Activated CD4-positive, alpha-beta T cell treated with anti-CD3 and anti-CD28 coated beads, Interleukin-2, amount 50 U/mL, for 24 hours (primary cell): ENCODE measurements at regions not wholly inside any gene's neighbourhood (a gene's known extent, or its start where the extent isn't known, plus 50 kb on each side); places are given as distances from the start of the nearest gene placed in this dataset.

Source experiments
- DNase-seq, 2 donors: peaks; one replicate each; pipeline ENCODE4 v3.0.0-alpha.2; 2020; ENCODE audit warnings: low read depth in 1 of 2, low spot score in 1 of 2

DNA sequence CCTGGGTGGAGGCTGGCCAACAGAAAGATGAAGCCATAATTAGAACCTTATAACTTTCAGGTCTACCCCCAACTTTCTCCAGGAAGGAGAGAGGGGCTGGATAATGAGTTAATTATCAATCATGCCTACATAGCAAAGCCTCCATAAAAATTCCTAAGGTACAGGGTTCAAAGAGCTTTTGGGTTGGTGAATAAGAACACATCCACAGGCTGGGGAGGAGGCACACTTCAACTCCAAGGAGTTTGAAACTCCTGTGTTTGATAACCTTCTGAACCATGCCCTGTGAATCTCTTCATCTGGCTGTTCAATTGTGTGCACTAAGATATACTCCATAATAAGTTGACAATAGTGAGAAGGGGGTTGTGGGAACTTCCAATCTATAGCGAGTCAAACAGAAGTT, 552.3 kb downstream of the TDRD15 start:
- no peak for DNase-seq

DNA sequence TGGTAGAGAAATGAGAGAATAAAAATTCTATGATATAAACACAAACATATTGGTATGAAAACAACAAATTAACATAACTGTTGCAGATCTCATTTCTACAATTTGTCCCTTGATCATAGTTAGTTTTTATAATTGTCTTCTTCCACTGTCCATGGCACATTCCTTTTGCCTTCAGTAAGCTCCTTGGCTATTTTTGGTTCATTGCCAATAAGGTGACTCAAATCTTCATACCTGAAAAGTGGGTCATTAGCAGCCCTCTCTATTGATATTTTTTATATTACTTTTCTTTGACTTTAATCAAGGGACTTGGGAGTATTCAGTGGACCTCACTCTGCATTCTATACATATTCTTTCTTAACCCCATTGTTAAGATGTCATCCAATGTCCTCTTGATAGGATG, 552.9 kb downstream of the TDRD15 start:
- DNase-seq, result no peak

DNA sequence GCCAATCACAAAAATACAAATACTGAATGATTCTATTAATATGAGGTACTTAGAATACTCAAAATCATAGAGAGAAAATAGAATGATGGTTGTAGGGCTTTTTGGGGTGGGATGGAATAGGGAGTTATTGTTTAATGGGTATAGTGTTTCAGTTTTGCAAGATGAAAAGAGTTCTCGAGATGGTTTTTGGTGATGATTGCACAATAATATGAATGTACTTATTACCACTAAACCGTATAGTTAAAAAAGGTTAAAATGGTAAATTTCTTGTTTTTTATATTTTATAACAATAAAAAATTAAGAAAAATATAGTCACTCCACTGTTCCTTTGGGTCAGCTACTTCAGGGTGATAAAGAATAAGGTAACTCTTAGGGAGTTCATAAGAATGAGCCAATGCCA, 560.1 kb downstream of the TDRD15 start:
- no peak for DNase-seq

DNA sequence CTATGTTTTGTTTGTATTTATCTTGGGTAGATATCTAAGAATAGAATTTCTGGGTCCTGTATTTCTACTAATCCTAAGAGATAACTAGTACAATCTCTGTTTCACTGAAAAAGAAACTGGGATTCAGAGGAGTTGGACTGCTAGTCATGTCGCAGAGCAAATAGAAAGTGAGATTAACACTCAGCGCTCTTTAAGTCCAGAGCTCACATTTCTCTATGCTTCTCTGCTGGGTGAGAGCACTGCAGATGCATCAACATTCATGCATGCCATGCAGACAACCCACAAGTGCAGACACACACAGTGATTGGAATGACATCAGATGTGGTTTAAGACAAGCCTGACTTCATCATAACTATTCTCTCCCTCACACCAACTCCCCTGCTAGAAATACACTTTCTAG, 563.8 kb downstream of the TDRD15 start:
- no peak for DNase-seq

DNA sequence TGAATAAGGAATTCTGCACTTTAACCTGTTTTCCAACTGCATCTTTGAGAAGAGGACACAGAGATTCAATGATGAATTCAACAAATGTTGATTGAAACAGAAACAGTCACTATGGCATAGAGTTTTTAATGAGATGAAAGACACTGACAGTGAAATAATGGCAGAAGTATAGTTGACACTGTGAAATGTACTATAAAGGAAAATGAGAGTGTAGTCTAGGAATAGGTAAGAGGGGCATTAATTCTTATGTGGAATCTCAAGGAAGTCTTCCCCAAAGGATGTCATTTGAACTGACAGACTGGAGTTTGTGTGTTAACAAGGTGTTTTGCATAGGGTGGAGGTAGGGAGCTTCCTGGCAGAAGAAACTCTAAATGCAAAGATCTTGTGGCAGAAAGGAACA, 566.2 kb downstream of the TDRD15 start:
- no peak for DNase-seq

DNA sequence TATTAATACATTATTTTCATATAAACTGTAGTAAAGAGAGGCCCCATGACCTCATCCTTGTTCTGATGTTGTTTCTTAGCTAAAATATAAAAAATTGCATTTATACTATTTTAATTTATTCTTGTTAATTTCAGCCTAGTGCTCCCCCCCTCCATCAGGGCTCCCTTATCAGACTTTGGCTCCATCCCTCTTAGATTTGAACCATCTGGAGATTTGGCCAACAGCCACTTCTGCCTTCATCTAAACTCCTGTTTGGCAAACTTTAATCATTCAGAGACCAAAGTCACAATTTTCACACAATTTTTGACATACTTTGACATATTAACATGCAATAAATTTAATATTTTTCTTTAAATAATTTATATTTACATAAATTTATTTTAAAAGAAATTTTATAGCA, 569.3 kb downstream of the TDRD15 start:
- no peak for DNase-seq

DNA sequence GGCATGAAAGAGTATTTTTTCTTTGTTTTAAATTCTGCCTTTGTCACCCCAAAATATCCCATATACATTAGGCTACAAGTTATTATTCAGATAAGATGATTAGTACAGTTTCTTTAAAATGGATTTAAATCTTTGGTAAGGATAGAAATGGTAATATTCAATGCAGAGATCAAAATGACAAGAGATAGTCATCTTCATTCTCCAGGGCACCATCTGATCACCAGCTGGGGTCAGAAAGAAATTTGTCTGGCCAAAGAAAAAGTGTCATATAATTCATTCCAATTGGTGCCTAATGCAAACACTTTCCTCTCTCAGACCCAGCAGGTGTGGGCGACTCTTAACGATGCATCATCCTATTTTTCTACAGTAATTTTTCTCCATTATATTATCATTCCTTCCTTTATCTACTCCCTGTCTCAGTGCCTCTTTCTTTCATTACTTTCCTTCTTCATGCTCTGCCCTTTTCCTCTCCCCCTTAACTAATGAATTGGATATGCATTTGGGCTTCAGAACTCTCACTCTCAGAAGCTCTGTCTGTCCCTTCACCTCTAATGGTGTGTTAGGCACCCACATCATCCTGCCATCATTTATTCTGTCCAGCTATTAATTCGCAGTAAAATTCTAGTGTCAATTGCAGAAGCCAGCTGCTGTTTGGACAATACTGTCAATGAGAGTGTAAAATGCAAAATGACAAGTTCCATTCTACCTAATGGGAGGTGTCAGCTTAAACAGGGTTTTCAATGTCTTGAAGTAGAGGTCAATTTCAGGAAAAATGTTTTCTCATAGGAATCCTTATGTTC, 570.5 kb downstream of the TDRD15 start:
- no peak for DNase-seq

DNA sequence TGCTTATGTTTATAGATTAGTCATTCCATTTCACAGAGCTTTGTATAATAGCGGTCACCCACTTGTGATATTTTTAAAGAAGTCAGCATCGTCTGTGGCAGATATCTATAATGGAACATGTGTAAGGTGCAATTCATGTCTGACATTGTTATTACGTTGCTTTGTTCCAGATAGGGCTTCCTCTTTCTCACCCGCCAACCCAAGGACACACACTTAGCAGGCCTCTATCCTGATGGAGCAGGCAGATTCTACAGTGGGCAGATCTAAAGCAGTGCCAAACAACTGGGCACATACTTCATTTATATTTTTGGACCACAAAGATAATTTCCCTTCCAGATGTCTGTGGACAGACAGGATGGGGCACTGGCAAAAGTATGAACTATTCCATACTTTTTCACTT, 573.1 kb downstream of the TDRD15 start:
- no peak for DNase-seq

DNA sequence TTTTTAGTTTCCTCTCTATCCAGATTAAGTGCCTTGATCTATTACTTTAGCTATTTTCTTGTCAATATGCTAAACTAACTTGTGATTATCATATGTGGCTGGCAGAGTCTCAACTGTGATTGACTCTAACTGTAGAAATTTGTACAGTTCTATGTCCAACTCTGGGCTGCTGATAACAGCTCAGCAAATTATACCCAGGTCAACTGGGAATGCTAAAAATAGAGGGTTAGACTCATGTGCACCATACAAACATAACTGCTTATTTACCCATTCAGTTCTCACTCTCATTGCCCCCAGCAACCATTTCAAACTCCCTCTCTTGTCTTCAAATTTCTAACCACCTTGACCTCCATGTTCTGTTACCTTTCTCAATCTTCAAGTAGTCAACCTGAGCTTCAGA, 576.9 kb downstream of the TDRD15 start:
- DNase-seq, result no peak

DNA sequence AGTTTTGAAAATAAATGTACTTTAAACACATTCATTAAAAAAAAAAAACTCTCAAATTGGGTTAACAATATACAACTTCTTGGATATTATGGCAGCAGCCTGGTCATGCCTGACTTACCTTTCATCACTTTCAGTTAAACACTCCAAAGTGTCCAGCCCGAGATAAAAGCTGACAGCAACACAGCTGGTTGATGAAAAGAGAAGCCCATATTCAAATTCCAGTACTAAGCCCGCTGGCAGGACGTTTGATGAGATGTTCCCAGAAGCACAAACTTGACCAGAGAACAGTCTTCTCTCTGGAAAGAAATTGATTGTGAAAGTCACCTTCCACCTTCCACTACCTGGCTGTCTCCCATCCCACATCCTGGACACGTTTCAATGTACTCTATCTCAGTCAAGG, 586.3 kb downstream of the TDRD15 start:
- no peak for DNase-seq

DNA sequence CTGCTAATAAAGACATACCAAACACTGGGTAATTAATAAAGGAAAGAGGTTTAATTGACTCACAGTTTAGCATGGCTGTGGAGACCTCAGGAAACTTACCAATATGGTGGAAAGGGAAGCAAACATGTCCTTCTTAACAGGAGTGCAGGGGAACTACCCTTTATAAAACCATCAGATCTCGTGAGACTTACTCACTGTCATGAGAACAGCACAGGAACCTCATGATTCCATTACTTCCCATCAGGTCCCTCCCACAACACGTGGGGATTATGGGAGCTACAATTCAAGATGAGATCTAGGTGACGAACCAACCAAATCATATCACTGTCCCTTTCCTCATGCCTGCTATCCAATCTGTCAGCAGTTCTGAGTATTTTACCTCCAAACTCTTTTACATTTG, 586.7 kb downstream of the TDRD15 start:
- no peak for DNase-seq

DNA sequence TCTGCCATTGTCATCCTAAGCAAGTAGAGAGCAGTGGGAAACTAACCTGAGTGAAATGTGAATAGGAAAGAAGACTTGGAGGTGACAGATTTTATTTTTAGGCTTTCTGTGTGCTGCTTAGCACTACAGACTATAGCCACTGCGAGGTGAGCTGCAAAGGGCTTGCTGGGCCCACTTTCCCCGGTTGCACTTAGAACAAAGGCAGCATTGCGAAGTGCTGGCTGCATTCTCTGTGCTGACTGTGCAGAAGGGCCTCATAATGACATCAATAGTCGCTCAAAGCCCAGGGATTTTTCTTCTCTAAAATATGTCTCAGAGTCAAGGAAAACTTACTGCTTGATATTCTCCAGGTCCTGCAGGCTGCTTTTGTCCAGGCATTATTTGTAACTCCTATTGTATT, 592.1 kb downstream of the TDRD15 start:
- DNase-seq, result no peak

DNA sequence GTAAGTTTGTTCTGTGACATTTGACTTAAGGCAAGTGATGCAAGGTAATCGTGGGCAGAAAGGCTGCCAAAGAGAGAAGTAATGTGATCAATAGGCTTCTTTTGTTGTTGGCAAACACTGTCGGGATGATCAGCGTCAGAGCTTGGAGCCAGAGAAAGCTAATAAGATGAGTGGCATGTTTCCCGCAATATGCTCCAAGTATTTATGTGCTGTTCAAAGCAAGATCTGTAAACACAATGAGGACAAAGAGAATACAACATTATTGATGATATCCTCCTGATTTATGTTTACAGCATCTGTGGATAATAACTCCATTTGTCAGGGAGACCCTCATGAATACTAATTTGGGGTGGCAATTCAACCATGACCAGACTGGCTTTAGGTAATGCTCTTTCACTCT, 603.3 kb downstream of the TDRD15 start:
- no peak for DNase-seq

DNA sequence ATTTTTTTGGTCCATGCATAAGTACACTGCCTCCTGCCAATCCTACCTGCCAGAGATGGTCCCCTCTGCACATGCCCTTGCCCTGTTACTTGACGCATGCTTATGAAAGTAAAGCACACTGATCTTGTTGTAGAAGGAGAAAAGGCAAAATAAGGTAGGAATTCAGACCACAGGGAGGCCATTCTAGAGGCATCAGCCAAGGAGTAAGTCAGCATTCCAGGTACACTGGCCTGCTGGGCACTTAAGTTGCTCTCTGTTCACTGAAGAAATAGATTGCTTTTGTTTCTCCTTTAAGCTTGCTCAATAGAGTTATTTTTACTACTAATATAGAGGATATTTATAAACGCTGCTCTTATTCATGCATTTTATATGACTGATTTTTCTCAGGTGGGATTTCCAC, 604.4 kb downstream of the TDRD15 start:
- no peak for DNase-seq

DNA sequence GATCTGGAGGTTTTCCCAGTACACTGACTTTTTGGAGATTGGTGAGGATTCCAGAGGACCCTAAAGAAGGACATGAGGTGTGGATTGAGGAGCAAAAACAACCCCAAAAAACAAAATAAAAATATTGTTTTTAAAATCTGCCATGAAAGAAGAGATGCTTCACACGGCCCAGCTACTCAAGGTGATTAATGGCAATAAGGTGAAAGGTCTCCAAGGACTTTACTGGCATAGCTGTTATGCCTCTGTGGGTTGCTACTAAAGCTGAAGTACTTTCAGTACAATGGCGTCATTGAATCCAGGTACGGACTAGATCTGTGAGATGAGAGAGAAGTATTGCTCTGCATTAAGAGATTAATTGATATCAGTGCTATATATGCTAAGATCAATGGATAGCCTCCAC, 606.4 kb downstream of the TDRD15 start:
- DNase-seq, result no peak

DNA sequence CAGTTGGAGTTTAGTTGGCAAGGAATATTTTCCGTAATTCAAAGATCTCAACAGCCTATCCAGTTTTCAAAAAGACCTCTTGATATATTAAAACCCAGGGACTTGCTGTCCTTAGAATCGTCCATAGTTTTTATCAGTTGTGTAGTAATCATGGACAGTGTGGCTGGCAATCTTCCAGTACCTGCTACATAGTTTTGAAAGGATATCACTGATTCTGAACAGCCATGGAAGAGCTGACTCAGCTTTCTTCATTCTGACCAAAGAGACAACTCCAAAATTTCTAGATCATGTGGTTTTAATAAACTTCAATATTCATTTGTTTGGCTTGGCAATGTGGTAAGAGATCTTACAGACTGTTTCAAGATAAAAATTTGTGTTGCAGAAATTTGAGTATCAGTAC, 616.7 kb downstream of the TDRD15 start:
- no peak for DNase-seq

DNA sequence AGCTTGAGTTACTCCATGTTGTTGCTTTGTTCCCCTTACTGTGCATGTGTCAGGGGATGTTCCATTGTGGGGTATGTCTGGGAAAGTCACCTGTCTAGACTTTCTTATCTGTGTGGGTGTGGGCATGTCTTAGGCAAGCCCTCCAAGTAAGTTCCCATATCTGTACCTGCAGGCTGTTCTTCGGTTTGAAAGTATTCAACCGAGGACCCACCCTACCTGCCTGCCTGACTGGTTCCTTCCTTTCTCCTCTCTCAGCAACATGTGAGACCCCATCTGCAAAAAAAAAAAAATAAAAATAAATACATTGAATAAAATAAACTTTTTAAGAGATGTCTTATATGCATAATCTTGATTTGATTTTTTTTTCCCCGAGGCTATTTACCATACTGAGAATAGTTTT, 622.7 kb downstream of the TDRD15 start:
- no peak for DNase-seq

DNA sequence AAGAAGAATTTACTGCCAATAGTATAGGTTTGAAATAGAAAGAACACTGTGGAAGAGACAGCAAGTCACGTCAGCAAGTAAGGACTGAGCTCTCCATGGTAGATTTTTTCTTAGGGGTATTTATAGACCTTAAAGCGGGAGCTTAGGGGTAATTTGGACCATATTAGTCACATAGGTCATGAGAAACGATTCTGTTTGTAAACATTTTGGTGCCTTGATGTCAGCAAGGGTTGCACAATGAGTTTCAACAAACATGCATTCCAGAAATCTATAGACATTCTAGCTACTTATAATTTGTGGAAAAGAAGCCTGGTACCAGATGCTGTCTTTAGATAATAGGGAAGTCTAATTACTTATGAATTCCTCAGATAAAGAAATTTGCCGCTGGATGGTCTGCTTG, 624.7 kb downstream of the TDRD15 start:
- no peak for DNase-seq

DNA sequence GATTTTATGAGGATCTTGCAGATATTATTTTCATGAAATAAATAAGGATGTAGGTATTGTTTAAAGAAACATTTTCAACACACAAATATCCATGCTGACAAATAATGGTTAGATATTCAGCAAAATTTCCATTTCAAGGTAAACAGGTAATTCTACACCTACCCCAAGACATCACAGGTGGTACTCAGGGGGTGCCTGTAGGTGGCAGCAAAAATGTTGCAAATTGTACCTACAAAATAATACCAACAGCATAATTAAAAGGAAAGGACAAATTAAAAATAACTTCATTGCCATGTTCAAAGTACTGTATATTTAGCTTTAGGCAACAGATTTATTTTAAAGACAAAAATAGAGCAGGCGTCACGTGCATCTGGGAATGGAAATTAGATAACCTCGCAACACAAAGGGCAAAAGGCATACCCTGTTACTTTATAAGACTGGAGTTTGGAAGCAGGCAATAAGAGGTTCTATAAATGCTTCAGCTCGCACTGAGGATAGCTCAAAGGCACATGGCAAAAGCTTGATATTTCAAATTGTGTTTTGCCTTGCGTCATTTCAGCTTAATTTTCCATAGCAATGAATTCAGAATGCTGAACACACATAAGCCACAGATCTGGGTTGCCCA, 630.5 kb downstream of the TDRD15 start:
- no peak for DNase-seq

DNA sequence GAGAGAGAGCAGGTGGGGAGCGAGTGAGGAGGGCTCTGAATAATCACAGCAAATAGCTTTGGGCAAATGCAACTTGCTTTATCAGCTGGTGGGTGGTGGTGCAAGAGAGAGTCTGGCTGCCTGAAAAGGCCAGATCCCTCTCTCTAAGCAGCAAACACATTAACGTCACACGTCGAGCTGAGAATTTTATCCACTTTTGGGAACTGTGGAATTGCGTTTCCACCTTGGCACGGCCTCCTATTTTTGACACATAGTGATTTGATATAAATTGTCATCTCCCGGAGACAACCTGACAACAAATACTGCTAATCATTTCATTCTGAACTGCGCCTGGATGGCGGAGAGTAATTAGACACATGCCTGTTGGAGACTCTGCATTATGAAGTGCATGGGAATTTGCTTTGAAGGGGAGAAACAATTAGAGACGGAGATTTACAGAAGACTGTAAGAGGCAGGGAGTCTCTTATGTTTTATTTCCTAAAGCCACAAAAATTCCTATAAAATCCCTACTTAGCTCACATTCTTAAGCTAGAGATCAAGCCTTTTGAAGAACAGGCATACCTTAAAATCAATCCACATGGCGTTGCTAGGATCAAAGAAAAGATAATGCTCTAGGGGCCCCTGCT, 634.1 kb downstream of the TDRD15 start:
- DNase-seq, result no peak

DNA sequence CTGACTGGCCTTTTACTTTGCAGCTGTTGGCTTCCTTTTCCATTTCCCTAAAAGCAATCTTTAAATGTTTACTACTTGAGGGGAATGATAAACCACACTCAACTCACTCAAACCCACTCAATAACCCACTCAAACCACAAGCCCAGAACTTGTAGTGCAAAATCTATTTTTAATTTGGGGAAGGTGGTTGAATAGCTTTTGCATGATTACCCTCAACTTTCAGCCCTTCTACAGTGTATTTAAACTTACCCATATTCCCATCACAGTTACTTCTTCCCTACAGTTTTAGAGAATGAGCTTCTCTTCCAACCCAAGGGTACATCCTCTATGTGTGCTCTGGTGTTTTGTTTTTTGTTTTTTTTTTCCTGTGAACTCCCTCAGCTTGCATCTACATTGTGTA, 636.1 kb downstream of the TDRD15 start:
- no peak for DNase-seq

DNA sequence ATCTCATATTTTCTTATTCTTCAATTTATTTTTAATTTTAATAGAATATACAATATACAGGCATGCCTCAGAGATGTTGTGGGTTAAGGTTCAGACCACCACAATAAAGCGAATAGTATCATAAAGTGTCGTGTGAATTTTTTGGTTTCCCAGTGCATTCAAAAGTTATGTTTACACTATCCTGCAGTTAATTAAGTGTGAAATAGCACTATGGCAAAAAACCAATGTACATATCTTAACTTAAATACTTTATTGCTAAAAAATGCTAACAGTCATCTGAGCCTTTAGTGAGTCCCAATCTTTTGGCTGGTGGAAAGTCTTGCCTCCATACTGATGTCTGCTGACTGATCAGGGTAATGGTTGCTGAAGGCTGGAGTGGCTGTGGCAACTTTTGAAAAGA, 637.6 kb downstream of the TDRD15 start:
- DNase-seq, result no peak

DNA sequence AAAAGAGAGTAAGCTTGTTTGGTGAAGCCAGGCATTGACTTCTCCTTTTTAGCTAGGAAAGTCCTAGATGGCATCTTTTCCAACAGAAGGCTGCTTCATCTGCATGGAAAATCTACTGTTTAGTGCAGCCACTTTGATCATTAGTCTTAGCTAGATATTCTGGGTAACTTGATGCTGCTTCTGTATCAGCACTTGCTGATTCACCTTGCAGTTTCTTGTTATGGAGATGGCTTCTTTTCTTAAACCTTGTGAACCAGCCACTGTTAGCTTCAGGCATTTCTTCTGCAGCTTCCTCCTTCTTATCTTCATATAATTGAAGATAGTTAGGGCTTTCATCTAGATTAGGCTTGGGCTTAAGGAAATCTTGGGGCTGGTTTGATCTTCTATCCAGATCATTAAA, 639.7 kb downstream of the TDRD15 start:
- no peak for DNase-seq
